ENCODE measurements at regions not wholly inside any gene's neighbourhood (a gene's known extent, or its start where the extent isn't known, plus 50 kb on each side); places are given as distances from the start of the nearest gene placed in this dataset.
"Not testable (repeated sequence)": the region's sequence is repeated elsewhere in the genome, so short reads cannot be mapped to it uniquely, and the experiment has no call there.

DNA sequence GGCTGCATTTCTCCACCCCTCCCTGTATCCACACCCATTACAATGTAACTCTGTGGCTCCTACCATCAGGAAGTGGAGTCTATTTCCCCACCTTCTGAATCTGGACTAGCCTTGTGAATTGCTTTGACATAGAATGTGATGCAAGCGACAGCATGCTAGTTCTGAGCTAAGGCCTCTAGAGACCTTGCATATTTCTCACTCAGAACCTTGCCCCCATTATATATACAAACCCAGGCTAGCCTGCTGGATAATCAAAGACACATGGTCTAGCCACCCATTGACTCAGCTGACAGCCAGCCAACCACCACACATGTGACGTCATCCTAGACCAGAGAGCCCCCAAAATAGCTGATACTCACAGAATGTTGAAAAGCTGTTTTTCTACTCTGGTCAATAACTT, 77.9 kb downstream of the CCDC71L start:
- Histone ChIP-seq H3K27me3 (no peaks in the 10 kb centered on the region), H3K4me3 (no peak overlapping the region), H3K9me3 (no peaks in the 10 kb centered on the region), H3K36me3 (no peaks in the 10 kb centered on the region), H3K4me1 (no peaks in the 10 kb centered on the region), H3K27ac (no peak overlapping the region)
- ATAC-seq (no peak), DNase-seq (no peak)
- intact Hi-C loops (cut with DNase I) = no loop called here
- 88 to 100% (median 93%) methylated on average over 2 of the region's 2 CpGs for WGBS, 4 donors
- TF ChIP-seq POLR2A (IDR thresholded peaks at IDR 0.05) = no peak
- TF ChIP-seq, protein P1, sequence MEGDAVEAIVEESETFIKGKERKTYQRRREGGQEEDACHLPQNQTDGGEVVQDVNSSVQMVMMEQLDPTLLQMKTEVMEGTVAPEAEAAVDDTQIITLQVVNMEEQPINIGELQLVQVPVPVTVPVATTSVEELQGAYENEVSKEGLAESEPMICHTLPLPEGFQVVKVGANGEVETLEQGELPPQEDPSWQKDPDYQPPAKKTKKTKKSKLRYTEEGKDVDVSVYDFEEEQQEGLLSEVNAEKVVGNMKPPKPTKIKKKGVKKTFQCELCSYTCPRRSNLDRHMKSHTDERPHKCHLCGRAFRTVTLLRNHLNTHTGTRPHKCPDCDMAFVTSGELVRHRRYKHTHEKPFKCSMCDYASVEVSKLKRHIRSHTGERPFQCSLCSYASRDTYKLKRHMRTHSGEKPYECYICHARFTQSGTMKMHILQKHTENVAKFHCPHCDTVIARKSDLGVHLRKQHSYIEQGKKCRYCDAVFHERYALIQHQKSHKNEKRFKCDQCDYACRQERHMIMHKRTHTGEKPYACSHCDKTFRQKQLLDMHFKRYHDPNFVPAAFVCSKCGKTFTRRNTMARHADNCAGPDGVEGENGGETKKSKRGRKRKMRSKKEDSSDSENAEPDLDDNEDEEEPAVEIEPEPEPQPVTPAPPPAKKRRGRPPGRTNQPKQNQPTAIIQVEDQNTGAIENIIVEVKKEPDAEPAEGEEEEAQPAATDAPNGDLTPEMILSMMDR (IDR thresholded peaks at IDR 0.05) = no peak

DNA sequence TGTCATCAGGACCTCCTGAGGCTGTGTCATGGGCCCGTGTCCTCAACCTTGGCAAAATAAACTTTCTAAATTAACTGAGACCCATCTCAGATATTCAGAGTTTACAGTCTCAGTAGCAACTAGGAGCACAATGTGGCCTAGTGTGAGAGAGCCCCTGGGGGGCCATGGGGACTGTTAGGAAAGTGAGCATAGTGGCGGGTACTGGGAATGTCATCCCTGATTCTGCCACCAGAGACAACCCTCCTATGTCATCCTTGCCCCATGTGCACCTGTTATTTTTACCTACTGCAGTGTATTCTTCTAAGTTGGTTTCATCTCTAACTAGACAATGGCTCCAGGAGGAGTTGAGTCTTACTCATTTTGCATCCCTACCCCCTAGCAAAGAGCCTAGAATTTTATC, 78.6 kb downstream of the CCDC71L start:
- Histone ChIP-seq H3K9me3 (no peaks in the 10 kb centered on the region), H3K4me1 (no peaks in the 10 kb centered on the region), H3K27ac (no peak overlapping the region), H3K36me3 (no peaks in the 10 kb centered on the region), H3K27me3 (no peaks in the 10 kb centered on the region), H3K4me3 (no peak overlapping the region)
- WGBS, 4 donors = 78 to 96% (median 88%) methylated on average over 2 of the region's 2 CpGs
- ATAC-seq (no peak), DNase-seq (no peak)
- no peak for TF ChIP-seq POLR2A (IDR thresholded peaks at IDR 0.05)
- TF ChIP-seq, protein P1 (IDR thresholded peaks at IDR 0.05) = no peak
- intact Hi-C loops (cut with DNase I) = no loop called here

DNA sequence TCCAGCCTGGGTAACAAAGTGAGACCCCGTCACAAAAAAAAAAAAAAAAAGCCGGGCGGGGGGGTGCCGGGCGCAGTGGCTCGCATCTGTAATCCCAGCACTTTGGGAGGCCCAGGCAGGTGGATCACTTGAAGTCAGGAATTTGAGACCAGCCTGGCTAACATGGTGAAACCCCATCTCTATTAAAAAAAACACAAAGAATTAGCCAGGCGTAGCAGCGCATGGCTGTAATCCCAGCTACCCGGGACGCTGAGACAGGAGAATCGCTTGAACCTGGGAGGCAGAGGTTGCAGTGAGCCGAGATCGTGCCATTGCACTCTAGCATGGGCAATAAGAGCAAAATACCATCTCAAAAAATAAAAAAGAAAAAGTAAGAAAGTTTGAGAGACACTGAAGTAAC, 81.9 kb downstream of the CCDC71L start:
- H3K4me3 ChIP-seq; DNase-seq; H3K4me1 ChIP-seq; H3K9me3 ChIP-seq; ATAC-seq; intact Hi-C loops (cut with DNase I); H3K27me3 ChIP-seq; H3K36me3 ChIP-seq; H3K27ac ChIP-seq: not testable (repeated sequence)
- 91 to 94% (median 93%) methylated on average over 13 of the region's 13 CpGs for WGBS, 4 donors

DNA sequence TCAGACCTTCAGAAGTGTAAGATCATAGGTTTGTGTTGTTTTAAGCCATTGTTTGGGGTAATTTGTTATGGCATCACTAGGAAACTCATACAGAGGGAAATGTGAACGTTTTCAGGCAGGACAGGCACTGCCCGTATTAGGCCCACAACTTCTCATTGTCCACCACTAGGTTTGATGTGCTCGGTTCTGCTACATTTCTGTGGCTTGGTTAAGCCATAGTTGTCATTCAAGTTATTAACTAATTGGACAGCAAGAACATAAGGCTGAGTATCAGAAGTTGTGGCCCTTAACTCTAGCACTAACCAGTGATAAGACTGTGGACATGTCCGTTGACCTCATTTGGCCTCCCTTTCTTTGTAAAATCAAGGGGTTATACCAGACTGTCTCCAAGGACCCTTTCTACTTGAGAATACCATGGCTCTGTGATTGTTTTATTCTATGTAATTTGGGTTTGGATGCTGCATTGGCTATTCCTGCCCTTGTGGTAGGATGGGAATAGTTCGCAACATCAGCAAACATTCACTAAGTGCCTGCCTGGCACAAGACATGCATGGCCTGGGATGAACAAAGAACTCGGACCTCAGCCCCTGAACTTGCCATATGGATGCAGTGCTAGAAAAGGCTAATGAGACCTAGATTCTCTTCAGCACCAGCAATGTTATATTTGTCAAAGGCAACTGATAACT, 85.7 kb downstream of the CCDC71L start:
- Histone ChIP-seq H3K27ac (no peak overlapping the region), H3K36me3 (no peaks in the 10 kb centered on the region), H3K4me3 (no peak overlapping the region), H3K27me3 (no peaks in the 10 kb centered on the region), H3K9me3 (no peaks in the 10 kb centered on the region), H3K4me1 (no peaks in the 10 kb centered on the region)
- intact Hi-C loops (cut with DNase I) = no loop called here
- no peak for ATAC-seq
- DNase-seq = no peak
- WGBS, 4 donors = 89 to 93% (median 91%) methylated on average over 6 of the region's 6 CpGs
- no peak for TF ChIP-seq POLR2A (IDR thresholded peaks at IDR 0.05)
- TF ChIP-seq, protein P1 (IDR thresholded peaks at IDR 0.05) = no peak

DNA sequence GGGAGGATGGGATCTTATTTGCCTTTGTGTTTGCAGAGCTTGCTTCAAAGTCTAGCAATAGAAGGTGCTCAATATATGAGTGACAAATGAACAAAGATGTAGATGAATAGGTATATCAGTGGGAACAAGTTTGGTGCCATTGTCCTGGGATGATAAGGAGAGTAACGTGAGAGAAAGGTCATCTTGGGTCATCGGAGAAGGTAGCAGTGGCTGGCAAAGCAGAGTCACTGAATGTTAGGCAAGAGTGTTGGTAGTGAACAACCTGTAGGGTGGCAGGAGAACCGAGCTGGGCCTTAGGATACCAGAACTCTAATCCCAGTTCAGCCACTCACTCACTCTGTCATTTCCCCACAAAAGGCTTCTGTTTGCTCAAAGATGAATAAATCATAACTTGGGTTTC, 87.2 kb downstream of the CCDC71L start:
- Histone ChIP-seq H3K27ac (no peak overlapping the region), H3K36me3 (no peaks in the 10 kb centered on the region), H3K27me3 (no peaks in the 10 kb centered on the region), H3K4me1 (peaks cover 0 to 6% (median 0%) of the 10 kb centered on the region in 12 donors), H3K4me3 (no peak overlapping the region), H3K9me3 (no peaks in the 10 kb centered on the region)
- ATAC-seq (no peak), DNase-seq (no peak)
- intact Hi-C loops (cut with DNase I) = no loop called here
- 65 to 73% (median 72%) methylated on average over 3 of the region's 3 CpGs for WGBS, 4 donors
- TF ChIP-seq POLR2A (IDR thresholded peaks at IDR 0.05) = no peak
- TF ChIP-seq, protein P1 (IDR thresholded peaks at IDR 0.05) = no peak
